GM18861 (cell line): ENCODE measurements at regions not wholly inside any gene's neighbourhood (a gene's known extent, or its start where the extent isn't known, plus 50 kb on each side); places are given as distances from the start of the nearest gene placed in this dataset.
"Not testable (repeated sequence)": the region's sequence is repeated elsewhere in the genome, so short reads cannot be mapped to it uniquely, and the experiment has no call there.

ENCODE experiments used
- ATAC-seq: cut with Tn5 transposase; IDR thresholded peaks from one replicate; pipeline ENCODE4 v1.9.1; 2021; ENCODE audit not compliant: unreplicated experiment

DNA sequence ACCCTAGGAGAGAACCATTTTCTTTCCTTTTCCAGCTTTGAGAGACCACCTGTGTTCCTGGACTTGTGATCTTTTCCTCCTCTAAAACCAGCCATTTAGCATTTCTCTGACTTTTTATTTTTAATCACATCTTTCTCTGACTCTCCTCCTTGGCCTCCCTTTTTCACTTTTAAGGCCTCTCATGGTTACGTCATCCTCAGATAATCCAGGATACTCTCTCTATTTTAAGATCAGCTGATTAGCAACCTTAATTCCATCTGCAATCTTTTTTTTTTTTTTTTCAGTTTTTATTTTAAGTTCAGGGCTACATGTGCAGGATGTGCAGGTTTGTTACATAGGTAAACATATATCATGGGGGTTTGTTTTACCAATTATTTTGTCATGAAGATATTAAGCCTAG is 54.0 kb downstream of the RFPL4B start:
- ATAC-seq = no peak

DNA sequence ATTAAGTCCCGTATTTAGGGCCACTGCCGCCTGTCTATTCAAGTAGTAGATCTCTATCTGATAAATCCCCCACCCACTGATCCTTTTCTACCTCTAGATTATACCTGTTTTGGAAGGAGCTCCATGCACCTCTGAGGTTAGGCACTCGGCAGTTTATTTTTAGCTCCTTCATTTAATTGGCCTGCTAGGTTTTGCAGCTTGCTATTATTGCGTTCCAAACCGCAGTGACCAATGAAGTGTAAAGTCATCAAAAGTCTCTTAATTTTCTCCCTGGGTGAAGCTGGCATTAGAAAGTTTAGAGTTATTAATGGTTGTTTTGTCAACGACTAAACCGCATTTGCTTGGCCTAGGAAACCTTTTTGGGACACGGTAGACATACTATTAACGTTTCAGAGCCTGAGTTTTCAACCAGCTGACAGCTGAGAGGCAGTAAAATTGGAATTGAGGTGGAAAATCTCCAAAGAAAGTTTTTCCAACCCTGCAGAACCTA is 60.0 kb downstream of the RFPL4B start:
- no peak for ATAC-seq

DNA sequence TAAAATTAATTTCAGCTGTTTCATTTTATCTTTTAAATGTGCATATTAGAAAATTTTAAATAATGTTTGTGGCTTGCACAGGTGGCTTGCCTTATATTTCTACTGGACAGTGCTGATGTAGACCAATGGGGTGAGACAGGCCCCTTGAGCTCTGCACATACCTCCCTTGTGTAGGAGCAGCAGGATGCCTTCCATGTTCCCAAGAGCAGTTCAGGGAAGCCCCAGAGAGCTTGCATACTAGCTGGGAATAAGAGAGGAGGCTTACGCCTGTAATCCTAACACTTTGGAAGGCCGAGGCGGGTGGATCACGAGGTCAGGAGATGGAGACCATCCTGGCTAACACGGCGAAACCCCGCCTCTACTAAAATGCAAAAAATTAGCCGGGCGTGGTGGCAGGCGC is 61.4 kb downstream of the RFPL4B start:
- ATAC-seq = no peak

DNA sequence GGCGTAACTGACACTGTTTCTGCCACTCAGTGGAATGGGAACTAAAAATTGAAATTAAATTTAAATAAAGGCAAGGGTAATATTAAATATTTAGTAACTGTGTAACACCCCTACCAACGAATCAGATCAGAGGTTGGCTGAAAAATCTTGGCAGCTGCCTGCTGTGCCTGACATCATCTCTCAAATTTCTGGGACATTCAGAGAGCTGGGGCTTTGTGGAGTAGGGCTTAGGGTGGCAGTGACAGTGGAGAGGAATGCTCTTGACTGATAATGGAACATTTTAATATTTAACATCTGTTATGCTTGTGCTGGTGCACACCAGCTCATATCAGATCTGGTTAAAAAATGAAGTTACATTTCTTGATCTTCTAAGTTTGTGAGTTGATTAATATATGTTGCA is 62.2 kb downstream of the RFPL4B start:
- ATAC-seq = no peak

DNA sequence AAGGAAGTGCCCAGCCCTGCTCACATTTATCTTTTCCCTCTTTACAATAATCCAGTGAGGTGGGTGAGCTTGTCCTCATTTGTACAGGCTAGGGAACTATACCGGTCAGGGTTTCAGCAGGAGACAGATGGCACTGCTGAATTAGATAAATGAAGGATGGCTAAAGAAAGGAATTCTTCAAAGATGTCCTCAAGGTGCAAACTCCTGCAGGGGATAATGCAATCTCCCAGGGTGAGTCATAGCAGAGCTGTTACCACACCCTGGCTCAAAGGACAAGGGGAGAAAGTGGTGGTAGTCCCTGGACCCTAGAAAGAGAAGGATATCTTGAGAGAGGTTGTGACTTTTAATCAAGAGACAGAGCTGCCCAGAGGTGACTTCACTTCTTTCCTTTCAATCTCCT is 66.7 kb downstream of the RFPL4B start:
- no peak for ATAC-seq

DNA sequence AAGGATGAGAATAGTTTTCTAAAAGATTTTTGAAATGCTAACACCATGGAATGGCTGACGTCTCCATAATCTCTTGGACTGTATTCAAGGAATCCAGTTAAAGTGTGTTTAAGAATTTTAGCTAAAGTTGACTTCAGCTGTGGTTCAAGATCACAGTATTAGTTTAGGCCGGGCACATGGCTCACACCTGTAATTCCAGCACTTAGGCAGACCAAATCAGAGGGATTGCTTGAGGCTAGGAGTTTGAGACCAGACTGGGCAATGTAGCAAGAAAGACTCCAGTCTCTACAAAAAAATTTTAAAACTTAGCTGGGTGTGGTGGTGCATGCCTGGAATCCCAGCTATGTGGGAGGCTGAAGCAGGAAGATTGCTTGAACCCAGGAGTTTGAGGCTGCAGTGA is 68.2 kb downstream of the RFPL4B start:
- no peak for ATAC-seq

DNA sequence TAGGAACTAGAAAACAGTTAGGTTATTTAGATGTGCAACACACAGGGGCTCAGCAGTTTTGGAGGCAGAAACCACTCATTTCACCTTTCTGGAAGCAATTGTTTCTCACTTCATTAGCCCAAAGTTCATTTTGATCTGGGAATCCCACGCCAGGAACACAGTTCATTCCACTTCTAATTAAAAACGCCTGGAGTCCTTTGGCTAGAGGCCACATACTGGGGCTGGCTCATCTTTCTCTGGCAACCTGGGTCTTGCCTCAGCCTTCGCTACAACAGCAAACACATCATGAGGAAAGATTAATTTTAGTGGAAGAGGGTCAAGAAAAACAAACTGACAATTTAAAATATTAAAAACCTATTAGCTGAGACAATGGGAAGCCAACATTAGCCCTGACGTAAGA is 69.7 kb downstream of the RFPL4B start:
- no peak for ATAC-seq

DNA sequence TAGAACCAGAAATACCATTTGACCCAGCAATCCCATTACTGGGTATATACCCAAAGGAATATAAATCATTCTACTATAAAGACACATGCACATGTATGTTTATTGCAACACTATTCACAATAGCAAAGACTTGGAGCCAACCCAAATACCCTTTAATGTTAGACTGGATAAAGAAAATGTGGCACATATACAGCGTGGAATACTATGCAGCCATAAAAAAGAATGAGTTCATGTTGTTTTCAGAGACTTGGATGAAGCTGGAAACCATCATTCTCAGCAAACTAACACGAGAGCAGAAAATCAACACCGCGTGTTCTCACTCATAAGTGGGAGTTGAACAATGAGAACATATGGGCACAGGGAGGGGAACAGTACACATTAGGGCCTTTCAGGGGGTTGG is 79.9 kb downstream of the RFPL4B start:
- not testable (repeated sequence) for ATAC-seq

DNA sequence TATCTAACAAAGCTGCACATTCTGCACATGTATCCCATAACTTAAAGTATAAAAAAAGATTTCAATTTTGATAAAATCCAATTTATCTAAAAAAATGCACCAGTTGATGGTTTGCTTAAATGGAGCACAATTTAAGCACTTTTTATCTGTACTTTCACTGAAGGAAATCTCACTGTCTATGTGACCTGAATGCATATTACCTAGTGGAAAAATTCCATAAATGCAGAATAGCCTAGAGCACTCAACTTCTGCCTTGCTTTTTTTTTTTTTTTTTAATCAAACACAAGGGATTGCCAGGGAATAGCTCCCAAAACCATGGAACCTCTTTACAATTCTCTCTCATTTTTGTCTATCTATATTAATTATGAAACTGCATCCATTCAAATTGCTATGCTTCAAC is 80.4 kb downstream of the RFPL4B start:
- no peak for ATAC-seq

DNA sequence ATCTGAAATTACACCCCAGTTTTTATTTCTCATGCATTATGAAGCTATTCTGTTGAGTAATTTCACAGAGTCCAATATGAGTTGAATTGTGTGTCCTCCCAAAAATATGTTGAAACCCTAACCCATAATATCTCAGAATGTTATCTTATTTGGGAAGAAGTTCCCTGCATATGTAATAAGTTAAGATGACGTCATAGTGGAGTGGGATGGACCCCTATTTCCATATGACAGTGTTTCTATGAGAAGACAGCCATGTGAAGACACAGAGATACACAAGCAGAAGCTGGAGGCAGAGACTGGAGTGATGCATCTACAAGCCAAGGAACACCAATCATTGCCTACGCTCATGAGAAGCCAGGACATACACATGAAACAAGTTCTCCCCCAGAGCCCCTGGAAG is 81.3 kb downstream of the RFPL4B start:
- ATAC-seq = no peak

DNA sequence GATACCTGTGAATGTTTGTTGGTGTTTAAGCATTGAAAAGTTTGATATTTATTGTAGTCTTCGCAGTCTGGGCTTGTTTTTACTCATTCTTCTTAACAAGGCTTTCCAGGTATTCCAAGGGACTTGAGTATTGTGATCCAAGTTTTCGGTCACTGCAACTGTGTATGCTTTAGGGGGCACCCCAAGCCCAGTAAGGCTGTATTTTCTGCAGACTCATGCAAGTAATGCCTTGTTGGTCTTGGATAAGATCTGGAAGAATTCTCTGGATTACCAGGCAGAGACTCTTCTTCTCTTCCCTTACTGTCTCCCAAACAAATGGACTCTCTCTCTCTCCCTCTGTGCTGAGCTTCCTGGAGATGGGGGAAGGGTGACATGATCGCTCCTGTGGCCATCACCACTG is 82.1 kb downstream of the RFPL4B start:
- ATAC-seq = no peak

DNA sequence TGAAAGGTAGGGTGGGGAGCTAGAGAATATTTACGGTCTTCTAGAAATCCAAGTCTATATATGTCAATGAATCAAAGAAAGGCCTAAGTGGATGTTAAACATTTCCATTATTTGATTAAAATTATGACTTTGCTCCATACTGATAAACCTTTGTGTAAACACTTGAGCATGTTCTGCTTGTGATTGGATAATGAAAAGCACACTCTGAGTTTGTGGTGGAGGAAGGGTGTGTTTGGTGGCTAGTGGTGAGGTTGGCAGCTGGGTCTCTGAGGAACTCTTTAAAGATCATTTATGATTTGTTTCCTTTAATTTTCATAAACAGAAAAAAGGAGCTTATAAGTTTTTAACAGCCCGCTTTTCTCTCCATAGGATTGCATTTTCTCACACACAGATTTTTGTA is 84.7 kb downstream of the RFPL4B start:
- ATAC-seq = no peak

DNA sequence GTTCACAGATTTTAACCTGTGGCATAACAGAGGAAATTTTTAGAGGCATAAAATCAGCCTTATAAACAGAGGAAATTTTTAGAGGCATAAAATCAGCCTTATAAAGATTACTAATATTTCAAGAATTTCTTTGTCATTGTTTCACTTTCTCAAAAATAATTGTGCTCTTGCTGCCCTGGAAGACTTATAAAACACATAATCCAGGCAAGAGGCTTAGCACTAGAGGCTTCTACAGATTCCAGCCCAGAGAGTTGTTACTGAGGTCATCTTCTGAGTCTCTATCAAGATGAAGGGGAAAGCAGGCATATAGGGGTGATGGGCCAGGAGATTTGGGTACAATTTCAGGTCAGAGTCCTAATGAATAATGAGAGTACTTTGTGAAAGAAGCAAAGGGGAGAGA is 85.7 kb downstream of the RFPL4B start:
- no peak for ATAC-seq

DNA sequence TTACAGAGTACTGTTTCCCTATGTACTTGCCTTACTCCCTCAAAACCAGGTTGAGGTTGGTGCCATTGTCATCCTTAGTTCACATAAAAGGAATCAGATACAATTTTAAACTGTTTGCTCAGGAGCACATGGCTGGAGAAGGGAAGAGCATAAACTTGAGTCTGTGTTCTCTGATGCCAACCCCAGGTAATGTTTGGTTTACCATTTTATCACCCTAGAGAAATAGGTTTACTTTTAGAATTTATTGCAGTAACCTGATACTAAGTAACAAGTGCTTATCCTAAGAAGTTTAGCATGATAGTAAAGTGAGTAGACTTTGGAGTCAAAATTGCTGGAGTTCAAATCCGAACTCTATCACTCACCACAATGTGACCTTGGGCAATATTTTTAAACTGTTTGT is 86.3 kb downstream of the RFPL4B start:
- no peak for ATAC-seq

DNA sequence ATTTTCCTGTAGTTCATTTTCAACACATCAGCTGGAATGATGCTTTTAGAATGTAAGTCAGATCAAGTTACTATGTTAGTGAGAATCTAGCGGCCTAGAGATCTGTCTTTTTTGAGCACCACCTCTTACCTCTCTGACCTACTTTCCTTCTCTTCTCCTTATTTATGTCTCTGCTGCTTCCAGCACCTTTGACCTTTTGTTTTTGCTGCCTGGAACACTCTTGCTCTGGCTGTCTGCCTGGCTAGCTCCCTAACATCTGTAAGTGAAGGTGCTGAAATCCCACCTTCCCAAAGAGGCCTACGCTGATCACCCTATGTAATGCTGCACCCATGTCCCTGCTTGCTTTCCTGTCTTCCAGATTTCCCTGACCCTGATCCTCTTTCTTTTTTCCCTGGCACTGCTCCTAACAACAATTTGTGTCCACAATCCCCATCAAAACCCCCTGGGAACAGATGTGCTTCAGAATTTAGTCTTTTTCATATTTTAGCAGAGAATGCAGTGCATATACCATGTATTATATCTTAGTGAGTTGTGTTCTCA is 87.8 kb downstream of the RFPL4B start:
- no peak for ATAC-seq

DNA sequence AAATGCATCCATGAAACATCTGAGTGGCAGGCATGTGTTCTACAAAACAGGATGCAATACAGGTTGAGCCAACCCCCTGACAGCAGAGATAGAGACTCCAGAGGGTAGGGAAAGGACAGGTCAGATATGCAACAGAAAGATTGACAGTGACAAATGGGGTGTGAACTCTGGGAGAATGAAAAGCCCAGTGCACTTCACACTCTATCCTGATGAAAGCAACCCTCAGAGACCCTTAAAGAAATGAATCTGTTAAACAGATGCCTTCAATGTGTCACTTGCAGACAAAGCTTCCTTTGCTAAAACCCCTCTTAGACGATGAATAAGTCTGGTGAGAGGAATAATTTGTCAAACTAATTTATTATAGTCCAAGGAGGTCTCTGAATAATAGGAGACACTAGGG is 89.9 kb downstream of the RFPL4B start:
- ATAC-seq = no peak

DNA sequence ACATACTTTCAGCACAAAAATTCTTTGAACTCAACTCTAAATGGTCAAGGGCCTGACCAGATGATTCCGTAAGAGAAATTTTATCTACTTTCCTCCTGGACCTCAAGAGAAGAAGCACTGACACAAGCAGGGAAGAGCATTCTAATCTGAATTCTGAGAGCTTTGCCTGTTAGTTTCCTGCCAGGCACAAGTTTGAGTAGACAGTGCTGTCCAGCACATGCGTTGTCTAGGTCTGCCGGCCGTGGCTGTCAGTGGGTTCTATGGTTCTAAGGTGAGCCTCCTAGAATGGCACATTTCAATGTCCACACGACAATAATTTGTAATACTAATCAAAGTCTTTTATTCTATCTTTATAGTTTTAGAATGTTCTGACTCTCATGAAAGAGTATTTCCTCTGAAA is 91.9 kb downstream of the RFPL4B start:
- ATAC-seq = no peak

DNA sequence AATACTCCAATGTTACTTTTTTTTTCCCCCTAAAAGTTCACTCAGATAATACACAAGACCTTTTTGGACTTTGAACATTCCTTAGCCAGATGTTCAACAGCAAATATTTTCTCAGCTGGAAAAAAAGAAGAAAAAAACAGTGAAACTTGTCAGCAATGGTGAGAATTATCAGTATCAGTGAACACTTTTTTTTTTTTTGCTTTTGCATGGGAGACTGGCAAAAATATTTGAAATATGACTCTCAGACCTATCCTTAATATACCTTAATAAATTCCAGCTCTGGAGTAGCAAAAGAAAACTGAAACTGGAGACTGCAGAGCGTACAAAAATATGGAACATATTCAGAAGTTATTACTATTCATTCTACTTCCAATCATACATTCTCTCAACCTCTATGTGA is 92.3 kb downstream of the RFPL4B start:
- ATAC-seq = no peak

DNA sequence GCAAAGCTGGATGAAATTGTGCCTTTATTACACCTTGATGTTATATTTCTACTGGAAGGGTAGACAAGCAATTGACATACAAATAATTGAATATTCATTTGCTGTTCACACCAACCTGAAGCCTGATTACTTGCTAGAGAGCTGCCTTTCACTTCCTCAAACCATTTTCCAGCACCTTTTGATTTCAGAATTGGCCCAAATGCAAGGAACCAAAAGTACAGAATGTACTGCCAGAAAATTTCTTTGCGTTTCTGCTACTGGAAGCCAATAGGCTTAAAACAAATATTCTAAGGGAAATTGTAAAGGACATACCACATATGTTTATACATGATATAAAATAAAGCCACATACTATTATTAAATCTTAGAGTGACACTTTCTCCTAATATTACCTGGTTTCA is 94.5 kb downstream of the RFPL4B start:
- ATAC-seq = no peak

DNA sequence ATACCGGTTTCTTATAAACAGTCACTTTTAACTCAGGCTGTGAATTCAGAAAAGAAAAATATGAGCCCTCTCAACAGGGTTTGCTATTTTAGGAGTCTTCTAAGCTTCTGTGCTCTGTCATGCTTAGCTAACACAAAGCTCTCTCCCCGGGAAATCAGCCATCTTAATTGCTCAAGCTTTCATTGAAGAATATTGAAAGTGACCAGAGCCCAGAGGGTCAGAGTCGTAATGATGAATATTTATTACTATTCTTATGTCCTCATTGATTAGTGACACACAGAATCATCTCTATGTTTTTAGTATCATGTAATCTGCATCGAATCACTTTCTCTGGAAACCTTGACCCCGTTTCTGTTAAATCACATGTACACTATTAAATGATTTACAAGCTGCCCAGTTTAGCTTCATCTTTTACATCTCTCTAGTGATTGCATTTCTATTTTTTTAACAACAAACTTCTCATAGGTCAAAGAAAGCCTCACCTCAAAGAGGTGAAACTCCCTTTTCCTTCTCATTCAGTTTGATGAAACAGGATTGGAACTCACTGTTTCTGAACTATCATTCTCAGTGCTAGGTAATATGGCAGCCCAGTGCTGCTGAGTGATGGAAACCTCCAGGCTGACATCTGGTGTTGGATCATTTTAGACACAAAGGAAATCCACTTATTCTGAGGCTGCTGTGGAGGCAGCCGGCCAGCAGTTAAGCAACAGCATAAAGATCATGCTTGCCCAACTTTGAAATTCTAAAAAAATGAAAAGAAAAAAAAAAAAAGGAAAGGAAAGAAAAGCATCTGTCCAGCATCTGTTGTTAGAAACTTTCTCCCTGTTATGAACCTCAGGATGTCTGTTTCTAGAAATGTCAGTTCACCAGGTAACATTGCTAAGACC is 96.3 kb downstream of the RFPL4B start:
- ATAC-seq = no peak

DNA sequence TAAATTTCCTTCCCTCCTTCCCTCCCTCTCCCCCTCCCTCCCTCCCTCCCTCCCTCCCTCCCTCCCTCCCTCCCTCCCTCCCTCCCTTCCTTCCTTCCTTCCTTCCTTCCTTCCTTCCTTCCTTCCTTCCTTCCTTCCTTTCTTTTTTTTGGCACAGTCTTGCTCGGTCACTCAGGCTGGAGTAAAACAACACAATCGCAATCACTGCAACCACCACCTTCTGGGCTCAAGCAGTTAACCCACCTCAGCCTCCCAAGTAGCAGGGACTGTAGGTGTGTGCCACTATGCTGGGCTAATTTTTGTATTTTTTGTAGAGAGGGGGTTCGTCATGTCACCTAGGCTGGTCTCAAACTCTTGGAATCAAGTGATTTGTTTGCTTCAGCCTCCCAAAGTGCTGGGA is 101.7 kb downstream of the RFPL4B start:
- ATAC-seq = not testable (repeated sequence)

DNA sequence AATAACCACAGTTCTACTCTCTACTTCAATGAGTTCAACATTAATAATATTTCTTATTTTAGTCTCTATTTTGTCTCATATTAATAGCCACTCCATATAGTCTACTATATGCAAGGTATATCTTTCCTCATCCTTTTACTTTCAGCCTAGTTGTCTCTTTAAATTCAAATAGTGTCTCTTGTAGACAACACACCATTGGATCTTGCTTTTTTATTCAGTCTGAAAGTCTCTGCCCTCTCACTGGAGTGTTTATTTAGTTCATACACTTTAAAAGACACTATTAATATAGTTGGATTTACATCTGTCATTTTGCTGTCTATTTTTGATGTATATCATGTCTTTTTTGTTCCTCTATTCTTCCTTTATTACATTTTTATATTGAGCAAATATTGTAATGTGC is 103.5 kb downstream of the RFPL4B start:
- no peak for ATAC-seq

DNA sequence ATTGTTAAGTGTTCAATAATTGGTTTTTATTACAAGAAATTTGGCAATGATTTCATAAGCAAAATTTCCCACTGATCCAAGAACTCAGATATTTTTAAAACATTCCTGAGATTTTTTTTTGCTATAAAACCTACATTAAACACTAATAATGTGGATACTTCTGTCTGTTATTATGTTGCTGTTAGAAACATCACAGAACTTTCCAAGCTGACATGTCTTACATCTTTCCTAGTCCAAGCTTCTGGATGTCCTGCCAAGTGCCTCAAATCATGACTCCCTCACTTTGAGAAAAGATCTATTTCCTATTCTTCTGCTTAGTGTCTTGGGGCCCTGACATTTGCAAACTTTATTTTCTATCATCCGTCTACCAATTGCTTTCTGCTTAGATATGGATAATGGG is 110.8 kb downstream of the RFPL4B start:
- no peak for ATAC-seq
